ENCODE measurements at regions not wholly inside any gene's neighbourhood (a gene's known extent, or its start where the extent isn't known, plus 50 kb on each side); places are given as distances from the start of the nearest gene placed in this dataset.

DNA sequence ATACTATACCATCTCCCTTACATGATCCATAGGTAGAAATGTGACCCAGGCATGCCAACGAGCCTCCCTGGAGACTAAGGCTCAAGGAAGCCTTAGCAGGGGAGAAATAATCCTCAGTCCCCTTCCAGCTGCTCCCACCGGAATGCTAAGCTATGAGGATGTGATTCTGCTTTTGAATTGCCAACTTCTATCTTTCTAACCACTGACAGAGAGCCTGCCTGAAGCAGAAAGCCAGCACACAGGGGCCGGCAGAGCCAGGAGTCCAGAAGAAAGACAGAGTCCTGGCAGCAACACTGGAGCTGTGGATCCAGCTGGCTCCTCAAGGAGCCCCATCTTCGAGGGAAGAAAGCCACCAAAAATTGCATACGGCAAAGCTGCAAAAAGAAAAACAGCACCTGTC is 579.6 kb upstream of the CDH5 start:
- ATAC-seq: no peak

DNA sequence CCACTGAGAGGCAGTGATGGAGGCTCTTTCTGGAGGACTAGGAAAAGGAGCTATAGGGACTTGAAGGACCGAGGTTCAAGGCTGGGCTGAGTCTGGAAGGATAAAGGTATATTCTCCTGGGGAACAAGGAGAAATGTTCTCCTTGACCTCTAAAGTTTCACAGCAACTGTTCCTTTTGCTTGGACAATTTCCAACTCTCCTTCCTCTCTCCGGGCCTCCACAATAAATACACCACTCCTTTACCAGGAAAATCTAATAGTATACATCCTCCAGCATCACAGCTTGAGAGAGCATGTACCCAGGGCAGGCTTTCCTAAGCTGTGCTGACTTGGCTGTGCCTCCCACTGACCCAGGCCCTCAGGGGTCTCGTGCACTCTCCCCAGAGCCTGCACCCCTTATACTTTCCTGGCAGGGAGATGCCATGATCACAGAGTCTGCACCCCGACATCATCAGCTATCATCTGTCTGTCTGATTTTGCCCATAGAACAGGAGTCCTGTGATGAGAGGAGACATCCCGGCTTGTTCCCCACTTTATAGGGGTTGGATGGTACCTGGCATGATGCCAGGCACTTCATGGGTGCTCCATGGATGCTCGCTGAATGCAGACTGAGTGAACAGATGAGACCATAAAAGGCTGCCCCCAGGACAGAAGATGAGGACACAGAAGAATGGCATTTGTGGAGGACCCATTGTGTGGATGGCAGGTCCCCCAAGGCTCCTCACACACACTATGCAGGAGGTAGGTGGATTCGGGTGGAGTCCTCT is 582.6 kb upstream of the CDH5 start:
- ATAC-seq (no peak), DNase-seq (ENCODE audit: low spot score) (no peak)

More for the DNA sequence above, 579.6 kb upstream of the CDH5 start:
- DNase-seq (ENCODE audit: low spot score): no peak

DNA sequence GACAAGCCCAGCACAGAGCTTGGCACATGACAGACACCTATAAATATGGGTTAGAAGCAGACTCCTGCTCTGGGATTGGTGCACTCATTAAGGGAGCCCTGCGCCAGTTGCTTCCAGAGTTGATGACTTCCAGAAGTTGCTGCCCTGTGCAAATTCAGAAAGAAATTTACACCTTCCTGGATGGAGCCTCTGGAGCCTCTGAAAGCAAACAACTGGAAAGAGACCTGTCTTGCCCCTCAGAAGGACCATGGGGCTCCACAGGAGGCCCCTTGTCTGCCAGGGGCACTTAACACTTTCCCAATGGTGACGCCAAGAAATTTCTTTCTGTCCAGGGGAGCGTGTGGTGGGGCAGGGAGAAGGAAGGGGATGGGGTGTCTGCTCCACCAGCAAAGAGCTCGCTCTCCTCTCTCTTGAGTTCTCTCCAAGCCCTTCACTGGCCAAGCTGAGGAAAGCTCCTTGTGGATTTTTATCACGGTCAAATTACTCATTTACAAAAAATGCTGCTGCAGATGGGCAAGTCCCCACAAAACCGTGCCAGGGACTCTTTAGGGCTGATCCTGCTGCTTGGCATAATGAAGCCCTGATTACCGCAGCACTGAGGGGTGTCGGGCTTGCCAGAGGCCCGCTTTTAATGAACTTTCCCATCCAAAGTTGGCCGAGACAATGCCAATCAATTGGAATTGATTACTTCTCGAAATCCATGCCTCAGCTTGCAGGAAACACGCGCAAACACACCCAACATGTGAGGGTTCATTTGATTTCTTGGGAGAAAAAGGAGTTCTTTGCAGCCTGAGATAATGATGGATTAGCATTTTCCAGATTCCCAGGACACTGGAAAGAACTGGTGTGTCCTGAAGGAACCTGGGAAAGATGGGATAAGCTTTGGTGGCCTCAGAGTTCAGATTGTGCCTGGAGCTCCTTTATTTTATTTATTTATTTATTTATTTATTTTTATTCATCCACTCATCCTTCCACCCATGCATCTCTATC is 583.6 kb upstream of the CDH5 start:
- no peak for ATAC-seq
- DNase-seq (ENCODE audit: low spot score): no peak

DNA sequence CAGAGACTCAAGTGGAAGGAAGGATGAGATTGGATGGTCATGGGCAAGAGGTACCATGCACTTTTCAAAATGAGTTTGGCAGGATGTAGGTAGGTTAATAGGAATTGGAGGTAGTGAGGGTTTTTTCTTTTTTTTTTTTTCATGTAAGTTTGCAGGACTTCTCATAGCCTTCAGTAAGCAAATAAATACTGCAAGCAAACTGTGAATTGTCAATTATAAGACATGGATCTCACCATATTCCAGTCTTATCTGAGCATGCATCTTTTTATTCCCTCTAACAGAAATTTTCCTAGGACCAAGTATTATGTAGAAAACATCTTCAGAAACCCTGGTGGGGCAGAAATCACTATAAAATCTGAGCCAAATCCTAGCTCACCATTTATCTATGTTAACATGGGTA is 584.6 kb upstream of the CDH5 start:
- DNase-seq (ENCODE audit: low spot score) (no peak), ATAC-seq (no peak)

DNA sequence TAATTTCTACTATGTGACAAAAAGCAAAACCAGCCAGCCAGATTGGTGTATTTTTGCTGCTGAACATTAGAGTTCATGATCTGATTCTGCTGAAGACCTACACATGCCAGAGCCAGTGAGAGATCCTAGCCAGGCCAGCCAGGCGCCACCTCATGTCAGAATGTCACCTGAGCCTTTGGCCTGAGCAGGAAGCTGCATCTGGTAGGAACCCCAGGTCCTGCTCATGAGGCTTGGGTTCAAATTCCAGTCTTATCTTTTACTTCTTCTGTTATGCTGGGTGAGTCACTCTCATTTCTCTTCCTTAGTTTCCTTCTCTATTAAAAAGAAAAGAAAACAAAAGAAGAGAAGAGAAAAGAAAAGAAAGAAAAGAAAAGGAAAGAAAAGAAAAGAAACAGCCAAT is 585.1 kb upstream of the CDH5 start:
- DNase-seq (ENCODE audit: low spot score) (no peak), ATAC-seq (no peak)

DNA sequence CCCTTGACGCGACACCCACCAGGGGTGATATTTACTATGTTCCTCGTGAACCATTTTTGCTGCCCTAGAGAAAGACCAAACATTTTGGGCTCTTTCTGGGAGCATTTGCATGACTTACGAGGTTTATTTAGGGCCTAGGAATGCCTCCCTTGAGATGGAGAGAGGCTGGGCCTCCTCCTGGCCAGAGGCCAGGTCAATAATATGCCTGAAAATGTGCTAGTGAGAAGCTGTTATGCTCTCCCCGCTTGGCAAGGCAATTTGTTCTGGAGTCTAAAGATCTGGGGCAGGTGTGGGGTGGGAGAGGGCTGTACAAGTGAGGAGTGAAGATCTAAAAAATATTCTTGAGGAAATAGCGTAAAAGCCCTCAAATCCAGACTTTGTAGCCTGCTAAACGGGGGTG is 587.3 kb upstream of the CDH5 start:
- ATAC-seq (no peak), DNase-seq (ENCODE audit: low spot score) (no peak)

DNA sequence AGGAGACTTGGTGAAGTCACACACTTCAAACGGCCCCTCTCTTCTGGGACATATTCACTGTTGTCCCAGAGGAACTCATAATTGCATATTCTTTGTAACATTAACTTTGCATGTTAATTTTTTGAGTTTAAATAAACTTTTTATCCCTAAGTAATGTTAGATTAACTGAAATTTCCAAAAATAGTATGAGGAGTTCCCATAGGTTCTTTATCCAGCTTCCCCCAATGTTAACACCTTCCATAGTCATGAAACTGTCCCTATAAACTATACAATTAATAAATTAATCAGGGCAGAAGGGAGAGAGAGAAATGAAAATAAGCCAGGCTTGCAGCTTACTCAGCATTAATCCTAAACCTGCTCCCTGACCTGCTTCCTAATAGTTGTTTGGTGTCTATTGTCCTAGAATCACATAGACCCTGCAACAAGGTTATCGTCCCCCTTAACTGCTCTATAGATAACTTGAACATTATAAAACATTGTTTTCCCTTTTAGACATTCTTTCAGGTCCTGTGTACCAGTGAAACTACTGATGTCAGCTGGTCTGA is 589.8 kb upstream of the CDH5 start:
- no peak for DNase-seq (ENCODE audit: low spot score)
- no peak for ATAC-seq

DNA sequence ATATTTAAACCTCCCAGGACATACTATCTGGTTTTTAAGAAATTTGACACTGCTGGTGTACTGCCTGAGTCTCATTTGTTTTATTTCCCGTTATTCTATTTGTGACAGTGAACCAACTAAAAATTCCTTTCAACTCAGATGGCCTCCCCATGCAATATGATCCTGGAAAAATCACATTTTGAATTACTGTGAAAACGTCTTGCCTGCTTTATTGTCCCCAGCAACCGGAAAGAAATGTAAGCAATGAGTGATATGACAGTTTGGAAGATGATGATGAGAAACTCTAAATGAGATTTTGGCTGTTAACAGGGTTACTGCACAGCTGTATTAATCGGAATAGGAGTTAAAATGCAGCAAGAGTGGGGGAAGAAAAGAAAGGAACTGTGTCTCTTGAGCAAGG is 590.7 kb upstream of the CDH5 start:
- no peak for ATAC-seq
- DNase-seq (ENCODE audit: low spot score): no peak

DNA sequence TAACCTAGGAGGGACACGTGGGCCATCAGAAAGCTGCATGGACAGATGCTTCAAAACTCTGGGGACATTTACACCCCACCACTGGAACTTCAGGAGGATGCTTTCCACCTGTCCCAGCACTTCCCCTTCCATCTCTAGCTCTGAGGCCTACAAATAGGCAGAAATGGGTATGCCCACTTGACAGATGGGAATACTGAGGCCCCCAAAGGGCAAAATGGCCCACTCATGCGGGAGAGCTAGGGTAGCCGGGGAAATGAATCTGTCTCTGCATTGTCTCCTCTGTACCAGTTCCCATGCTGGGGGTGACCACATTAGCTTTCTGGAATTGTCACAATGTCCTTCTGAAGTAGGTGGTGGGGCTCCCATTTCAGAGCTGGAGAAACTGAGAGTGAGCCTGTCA is 592.1 kb upstream of the CDH5 start:
- ATAC-seq: no peak
- DNase-seq (ENCODE audit: low spot score): no peak

DNA sequence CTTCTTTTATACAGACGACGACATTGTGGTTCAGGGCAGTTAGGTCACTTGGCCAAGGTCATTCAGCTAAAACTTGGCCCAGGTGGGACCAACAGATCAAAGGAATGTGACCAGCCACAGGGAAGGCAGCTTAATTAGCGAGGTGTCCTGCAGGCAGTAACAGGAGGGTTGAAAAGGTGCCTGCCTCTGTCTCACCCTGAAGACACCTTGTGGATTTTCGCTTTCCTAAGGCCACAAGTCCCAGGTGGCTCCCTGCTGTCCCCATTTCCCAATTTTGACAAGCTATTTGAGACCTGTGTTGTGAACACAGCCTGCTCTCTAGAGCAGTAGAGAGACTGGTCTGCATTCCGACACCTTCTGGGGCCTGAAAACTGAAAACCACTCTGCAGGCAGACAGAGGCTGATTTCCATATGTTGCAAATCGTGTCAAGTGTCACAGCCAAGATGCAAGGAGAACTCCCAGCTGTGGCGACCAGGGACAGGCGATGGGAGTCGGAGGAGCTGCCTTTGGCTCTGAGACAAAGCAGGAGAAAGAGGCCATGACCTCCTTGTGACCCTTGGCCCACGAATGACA is 593.1 kb upstream of the CDH5 start:
- no peak for DNase-seq (ENCODE audit: low spot score)

DNA sequence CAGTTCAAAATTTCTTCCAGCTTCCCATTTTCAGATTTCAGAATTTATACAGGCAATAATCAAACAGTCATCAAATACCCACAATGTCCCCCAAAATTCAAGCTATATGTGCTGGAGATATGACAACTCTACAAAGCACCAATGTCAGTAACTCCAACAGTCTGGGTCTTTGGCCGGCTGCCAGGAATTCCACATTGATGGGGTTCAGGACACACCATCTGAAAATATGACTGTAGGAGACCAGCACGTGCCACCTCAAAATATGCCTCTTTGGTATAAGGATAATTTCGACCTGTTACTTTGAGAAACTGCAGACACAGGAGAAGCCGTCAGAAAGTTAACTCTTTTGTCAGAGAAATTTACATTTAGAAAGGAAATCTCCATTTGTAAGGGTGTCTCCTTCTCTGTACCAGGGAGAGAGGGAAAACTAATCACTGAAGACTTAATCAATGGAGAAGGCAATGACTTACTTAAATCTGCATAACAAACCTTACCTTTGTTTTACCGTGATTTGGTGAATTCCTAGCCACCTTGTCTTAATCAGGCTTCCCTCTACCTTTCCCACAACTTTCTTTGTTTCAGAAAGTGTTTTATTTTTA is 594.3 kb upstream of the CDH5 start:
- ATAC-seq (no peak), DNase-seq (ENCODE audit: low spot score) (no peak)

More for the DNA sequence above, 593.1 kb upstream of the CDH5 start:
- no peak for ATAC-seq

DNA sequence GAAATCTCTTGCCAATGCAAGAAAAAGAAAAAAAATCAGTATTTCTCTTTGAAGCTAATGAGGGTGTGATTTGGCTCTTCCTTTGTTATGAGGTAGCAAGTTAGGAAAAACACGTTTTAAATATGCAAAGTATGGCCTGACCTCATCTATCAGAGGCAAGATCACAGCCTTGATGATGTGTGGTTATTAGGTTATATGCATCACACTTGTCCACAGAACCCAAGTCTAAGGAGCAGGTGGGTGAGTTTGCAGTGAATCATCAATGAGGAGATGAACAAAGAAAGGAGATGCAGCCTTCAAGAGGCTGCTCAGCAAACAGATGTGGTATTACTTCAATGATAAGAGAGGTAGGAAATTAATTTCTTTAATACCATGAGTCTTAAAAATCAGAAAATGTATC is 594.8 kb upstream of the CDH5 start:
- DNase-seq (ENCODE audit: low spot score) (no peak), ATAC-seq (no peak)

DNA sequence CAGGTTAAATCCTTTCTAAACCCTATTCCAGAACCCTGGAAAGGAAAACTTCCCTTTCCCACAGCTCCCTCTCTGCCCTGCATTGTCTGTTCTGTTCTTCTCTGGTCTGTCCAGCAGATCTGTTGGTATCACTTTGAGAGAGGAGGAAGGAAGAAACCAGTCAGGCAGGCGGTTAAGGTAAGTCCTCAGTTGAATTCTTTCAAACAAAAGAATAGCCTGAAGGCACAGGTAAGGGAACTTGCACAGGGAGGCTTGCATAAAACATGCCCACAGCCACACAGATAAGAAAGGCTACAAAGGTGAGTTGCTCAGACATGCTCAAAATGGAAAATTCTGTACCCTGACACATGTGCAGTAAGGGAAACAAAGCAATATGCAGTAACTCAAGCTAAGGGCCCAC is 595.7 kb upstream of the CDH5 start:
- DNase-seq (ENCODE audit: low spot score): no peak
- ATAC-seq: no peak

DNA sequence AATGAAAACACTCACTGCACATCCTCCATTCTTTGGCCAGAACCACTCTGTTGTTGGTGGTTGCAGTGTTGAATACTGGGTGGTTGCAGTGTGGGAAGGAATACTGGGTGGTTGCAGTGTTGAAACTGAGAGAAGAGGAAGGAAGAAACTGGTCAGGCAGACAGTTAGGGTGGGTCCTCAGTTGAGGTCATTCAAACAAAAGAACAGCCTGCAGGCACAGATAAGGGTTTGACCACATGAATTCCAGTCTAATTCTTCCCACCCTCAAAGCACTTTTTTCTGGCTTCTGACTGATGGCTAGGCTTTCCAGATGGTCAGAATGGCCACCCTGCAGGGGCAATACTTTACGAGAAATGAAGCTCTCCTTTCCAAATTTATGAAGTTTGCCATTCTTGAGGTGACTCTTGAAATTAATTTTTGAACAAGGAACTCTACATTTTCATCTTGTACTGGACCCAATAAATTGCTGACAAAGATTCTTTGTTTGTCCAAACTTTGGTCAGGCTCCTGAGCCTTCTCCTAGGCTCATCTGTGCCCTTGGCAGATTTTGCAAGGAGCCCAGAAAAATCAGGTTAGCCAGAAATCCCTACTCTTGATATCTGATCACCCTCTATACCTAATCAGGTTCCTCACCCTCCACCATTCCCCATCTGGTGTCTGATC is 596.6 kb upstream of the CDH5 start:
- no peak for ATAC-seq
- DNase-seq (ENCODE audit: low spot score): no peak

DNA sequence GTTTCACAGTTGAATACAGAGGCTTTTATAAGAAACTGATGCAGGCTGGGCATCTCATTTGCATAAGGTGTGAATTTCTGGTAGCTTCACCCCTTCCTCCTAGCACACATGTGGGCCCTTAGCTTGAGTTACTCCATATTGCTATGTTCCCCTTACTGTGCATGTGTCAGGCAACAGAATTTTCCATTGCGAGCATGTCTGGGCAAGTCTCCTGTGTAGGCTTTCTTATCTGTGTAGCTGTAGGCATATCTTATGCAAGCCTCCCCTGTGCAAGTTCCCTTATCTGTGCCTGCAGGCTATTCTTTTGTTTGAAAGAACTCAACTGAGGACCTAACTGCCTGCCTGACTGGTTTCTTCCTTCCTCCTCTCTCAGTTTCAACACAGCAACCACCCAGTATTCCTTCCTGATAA is 597.4 kb upstream of the CDH5 start:
- no peak for ATAC-seq
- DNase-seq (ENCODE audit: low spot score): no peak

DNA sequence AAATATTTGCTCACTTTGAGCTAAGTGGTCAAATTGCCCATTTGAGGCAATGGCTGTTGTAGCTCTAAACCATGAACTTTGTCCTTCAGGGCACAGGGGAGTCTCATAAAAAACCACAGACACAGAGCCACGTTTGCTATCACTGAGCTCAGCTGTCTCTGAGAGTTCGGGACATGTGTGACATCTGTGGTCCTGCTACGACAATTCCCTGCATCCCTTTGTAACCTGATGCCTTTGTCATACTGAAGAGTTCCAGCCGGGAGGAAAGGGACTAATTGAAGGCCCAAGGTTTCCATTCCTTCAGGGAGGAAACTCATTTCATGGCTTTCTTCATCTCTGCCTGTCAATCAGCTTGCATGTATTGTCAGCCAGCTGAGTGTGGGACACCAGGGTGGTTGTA is 599.4 kb upstream of the CDH5 start:
- DNase-seq (ENCODE audit: low spot score): no peak
- ATAC-seq: no peak

DNA sequence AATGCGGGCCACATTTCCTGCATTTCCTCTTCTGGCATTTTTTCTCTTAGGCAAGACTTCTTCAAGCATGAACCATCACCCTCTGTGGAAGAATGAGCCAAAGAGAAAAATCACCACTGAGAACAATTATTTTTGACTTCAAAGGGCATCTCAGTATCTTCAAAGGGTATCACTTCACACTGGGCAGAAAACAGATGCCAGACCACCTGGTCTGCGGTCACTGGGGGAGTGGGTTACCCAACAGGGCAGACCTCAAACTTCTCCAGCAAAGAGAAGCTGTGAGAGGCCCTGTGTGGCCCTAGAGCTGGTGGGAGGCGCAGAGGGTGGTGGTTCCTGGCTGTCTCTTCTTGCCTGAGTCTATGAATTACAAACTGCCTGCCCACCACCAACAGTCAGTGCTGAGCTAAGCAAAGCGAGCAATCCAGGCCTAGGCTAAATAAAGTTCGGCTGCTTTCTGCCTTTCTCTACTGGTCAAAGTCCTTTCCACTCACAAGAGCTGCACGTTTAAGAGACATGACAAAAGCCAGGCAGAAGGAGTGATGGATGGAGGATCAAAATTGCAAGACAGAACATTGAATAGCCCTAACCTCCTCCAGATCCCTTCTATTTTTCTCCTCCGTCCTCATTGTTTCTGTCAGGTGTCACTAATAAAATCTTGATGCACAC is 602.7 kb upstream of the CDH5 start:
- DNase-seq (ENCODE audit: low spot score): peak; percentile 45
- ATAC-seq: peak; percentile 98

DNA sequence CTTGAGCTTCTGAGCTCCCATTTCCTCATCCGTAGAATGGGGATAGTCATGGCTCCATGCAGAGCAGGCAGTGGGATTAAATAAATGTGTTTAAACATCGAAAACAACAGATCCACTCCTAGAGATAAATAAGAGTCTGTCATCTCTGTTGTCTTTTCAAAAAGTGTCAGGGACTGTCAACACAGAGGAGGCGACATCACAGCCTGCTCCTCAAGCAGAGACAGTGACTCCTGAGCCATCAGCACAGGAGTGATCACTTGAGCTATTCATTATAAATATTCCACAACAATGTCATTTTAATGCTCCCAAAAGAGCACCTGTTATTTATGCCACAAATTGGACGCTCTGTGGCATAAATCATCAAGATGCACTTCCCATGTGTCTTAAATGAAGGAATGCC is 605.6 kb upstream of the CDH5 start:
- DNase-seq (ENCODE audit: low spot score) (no peak), ATAC-seq (no peak)

DNA sequence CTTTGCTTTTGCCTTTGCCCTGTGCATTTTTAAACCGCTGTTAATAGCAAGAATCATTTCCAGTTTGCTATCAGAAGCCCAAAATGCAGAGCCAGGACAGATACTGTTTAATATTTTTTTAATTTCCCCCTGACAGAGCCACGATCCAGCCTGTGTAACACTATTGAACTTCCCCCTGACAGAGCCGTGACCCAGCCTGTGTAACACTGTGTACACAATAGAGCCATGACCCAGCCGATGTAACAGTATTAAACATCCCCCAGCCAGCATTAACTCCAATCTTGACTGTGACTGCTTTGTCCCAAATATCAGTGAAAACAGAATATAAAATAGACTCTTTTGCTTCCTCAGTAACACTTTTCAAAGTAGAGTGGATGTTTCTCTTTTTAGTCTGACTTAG is 607.9 kb upstream of the CDH5 start:
- no peak for DNase-seq (ENCODE audit: low spot score)
- ATAC-seq: peak; percentile 54

DNA sequence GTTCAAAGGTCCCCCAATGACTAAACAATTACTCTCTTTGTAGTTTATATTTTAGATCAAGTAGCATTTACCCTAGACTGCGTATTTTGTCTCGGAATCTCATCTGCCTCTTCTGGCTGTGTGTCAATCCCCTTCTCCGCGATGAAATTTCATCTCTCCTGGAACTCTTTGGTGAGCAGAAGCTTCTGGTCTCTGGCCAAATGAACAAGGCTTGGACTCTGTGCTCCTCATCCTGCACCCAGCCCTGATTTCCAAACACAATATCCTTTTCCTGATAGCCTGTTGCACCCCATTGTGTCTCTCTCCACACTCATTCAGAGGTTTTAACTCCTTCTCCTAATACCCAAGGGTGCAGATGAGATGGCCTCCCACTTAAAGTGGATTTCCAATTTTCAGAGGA is 609.4 kb upstream of the CDH5 start:
- ATAC-seq: no peak
- no peak for DNase-seq (ENCODE audit: low spot score)

Measured in left lobe of liver (tissue), 2 donors.